ENCODE measurements at regions not wholly inside any gene's neighbourhood (a gene's known extent, or its start where the extent isn't known, plus 50 kb on each side); places are given as distances from the start of the nearest gene placed in this dataset.
A peak's percentile ranks its signal among the peaks of the same experiment; 100 is the strongest.
"Not testable (repeated sequence)": the region's sequence is repeated elsewhere in the genome, so short reads cannot be mapped to it uniquely, and the experiment has no call there.

DNA sequence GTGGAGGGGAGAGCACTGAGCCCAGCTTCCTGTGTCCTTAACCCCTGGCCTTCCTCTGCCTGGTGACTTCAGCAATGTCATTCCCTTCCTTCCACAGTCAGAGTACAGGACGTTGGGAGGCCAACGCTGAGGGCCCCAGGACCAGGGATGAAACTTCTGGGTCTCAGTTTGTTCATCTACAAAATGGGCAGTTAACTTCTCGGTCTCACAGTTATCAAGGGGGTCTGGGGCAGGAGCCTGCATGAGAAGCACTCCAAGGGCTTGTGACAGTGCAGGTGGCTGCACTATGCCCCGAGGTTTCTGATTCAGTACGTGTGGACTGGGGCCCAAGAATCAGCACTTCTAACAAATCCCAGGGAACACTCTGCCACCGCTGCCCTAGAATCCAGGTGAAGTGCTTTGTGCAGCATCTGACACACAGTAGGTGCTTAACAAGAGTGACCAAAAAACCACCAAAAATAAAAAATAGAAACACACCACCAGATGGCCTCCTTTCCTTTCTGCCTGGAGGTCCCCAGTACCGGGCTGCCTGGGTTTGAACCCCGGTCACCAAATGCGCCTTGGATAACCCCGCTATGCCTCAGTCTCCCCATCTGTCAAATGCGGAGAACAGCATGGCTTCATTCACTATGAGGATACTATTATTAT is 80.4 kb downstream of the RFLNA start:
- TF ChIP-seq ZFX (IDR thresholded peaks at IDR 0.05; ENCODE audit: borderline replicate concordance), result no peak
- TF ChIP-seq, protein P1, sequence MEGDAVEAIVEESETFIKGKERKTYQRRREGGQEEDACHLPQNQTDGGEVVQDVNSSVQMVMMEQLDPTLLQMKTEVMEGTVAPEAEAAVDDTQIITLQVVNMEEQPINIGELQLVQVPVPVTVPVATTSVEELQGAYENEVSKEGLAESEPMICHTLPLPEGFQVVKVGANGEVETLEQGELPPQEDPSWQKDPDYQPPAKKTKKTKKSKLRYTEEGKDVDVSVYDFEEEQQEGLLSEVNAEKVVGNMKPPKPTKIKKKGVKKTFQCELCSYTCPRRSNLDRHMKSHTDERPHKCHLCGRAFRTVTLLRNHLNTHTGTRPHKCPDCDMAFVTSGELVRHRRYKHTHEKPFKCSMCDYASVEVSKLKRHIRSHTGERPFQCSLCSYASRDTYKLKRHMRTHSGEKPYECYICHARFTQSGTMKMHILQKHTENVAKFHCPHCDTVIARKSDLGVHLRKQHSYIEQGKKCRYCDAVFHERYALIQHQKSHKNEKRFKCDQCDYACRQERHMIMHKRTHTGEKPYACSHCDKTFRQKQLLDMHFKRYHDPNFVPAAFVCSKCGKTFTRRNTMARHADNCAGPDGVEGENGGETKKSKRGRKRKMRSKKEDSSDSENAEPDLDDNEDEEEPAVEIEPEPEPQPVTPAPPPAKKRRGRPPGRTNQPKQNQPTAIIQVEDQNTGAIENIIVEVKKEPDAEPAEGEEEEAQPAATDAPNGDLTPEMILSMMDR (IDR thresholded peaks at IDR 0.05), result peak; percentile 11; the same call in 1 of the 2 replicates
- H3K27ac ChIP-seq, result 0 out of 2 replicates have a peak overlapping the region, but pooled peaks have one; percentile 4

DNA sequence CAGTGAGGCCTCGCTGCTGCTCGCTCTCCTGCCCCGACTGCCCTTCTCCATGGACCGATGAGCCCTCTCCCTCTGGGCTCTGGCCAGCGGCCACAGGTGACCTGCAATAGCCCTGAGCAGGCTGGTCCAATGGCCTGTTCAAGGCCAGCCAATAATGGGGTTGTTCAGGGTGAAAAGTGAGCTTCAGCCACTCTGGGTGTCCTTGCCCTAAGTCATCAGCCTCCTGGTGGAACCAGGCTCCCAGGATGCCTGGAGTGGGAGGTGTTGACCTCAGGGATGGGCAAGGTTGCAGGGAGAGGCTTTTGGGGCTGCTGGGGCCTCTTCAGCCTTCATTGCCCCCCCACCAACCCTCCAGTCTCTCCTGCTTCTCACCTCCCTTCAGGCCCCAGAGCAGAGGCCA is 79.7 kb downstream of the RFLNA start:
- H3K27ac ChIP-seq, result 0 out of 2 replicates have a peak overlapping the region, but pooled peaks have one; percentile 4
- TF ChIP-seq, protein P1 (IDR thresholded peaks at IDR 0.05), result no peak
- TF ChIP-seq ZFX (IDR thresholded peaks at IDR 0.05; ENCODE audit: borderline replicate concordance), result no peak

DNA sequence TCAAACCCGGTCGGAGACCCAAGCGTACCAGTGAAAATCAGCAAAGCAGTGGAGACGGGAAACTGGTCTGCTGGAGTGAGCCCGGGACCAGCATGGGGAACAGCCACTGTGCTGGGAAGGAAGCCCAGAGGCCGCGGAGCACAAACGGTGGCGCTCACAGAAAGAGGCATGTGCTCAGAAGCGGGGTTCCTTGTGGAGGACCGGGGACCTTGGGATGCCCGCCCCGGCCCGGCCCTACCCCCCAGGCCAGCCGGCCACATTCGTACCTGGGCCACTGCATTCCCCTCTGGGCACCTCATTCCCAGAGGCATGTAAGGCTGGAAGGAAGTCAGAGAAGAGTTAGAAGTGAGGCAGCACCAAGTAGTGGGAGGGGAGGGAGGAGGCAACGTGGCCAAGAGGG is 79.3 kb downstream of the RFLNA start:
- no peak for TF ChIP-seq ZFX (IDR thresholded peaks at IDR 0.05; ENCODE audit: borderline replicate concordance)
- TF ChIP-seq, protein P1 (IDR thresholded peaks at IDR 0.05), result no peak
- H3K27ac ChIP-seq, result no peak overlapping the region

DNA sequence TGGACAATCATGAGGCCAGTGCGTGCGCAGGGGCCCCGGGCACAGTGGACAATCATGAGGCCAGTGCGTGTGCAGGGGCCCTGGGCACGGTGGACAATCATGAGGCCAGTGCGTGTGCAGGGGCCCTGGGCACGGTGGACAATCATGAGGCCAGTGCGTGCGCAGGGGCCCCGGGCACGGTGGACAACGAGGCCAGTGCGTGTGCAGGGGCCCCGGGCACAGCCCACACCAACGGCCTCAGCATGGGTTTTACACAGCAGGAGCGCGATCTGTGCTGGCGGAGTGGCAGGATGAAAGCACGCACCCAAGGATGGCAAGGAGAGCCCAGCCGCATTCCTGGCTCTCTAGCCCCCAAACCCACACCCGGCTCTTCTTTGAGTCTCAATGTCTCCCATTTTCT is 78.8 kb downstream of the RFLNA start:
- not testable (repeated sequence) for H3K27ac ChIP-seq

DNA sequence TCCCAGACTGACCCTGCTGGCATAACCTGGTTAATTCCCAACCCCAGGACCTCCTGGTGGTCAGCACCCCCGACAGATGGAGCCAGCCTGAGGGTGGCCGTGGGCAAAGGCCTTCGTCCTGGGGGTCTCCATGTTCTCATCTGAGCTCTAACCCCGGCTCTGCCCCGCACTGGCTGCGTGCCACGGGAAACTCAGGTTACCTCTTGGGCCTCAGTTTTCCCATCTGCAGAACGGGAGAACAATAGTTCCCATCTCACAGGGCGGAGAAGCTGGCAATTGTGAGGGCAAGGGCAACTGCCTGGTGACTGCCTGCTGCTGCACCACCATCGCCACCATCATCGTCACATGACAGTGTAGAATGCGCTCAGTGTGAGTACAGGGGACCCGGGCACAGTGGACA is 77.9 kb downstream of the RFLNA start:
- TF ChIP-seq ZFX (IDR thresholded peaks at IDR 0.05; ENCODE audit: borderline replicate concordance), result no peak
- TF ChIP-seq, protein P1 (IDR thresholded peaks at IDR 0.05), result no peak
- no peak overlapping the region for H3K27ac ChIP-seq

DNA sequence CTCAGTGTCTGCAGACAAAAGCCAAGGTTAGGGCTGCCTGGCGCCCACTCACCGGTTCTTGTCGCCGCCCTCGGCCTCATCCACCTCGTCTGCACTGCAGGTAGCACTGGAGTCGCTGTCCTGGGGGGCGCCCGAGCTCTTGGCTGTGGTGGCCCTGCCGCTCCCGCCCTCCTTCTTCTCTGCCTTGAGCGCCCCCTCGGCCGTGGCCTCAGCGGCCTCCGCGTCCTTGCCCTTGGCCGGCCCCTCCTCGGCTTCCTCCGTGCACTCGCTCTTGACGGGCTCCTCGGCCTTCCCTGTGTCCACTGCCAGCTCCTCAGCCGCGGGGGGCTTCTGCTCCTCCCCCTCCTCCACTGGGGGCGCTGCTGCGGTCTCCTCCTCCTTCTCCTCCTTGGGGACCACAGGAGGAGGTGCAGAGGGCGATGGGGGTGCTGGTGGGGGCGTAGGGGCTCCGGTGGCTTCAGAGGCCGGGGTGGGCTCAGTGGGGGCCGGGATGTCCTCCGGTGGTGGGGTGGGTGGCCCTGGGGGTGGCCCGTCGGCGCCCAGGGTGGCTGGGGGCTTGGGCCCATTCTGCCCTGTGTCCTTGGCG is 77.2 kb downstream of the RFLNA start:
- H3K27ac ChIP-seq, result peak overlapping the region; percentile 20; the same call in 1 of the 2 replicates
- TF ChIP-seq ZFX (IDR thresholded peaks at IDR 0.05; ENCODE audit: borderline replicate concordance), result no peak
- TF ChIP-seq, protein P1 (IDR thresholded peaks at IDR 0.05), result no peak; the same call in 1 of the 2 replicates

DNA sequence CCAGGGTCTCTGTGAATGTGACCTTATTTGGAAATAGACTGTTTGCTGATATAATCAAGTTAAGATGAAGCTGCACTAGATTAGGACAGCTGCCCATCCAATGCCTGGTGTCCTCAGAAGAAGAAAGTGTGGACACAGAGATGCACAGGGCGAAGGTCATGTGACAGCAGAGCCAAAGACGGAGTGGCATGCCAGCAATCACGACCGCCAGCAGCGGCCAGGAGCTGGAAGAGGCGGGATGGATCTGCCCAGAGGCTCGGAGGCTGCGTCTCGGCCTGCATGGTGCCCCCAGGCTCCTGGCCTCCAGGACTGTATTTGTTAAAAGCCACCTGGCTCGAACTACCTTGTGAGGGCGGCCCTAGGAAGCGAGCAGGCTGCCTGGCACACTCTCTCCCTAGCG is 76.5 kb downstream of the RFLNA start:
- peak overlapping the region; percentile 20 for H3K27ac ChIP-seq
- TF ChIP-seq, protein P1 (IDR thresholded peaks at IDR 0.05), result no peak
- no peak for TF ChIP-seq ZFX (IDR thresholded peaks at IDR 0.05; ENCODE audit: borderline replicate concordance)
